ENCODE measurements at regions not wholly inside any gene's neighbourhood (a gene's known extent, or its start where the extent isn't known, plus 50 kb on each side); places are given as distances from the start of the nearest gene placed in this dataset.
"Not testable (repeated sequence)": the region's sequence is repeated elsewhere in the genome, so short reads cannot be mapped to it uniquely, and the experiment has no call there.

- Histone ChIP-seq H3K9me3 (ENCODE audit: control insufficient read depth, low read length) (no peaks in the 10 kb centered on the region), H3K4me1 (peaks cover 24% of the 10 kb centered on the region), H3K9ac (no peak overlapping the region), H3K79me2 (no peaks in the 10 kb centered on the region), H3K4me2 (ENCODE audit: low read length) (no peak overlapping the region), H3K27me3 (ENCODE audit: control insufficient read depth, insufficient read depth, low read length) (no peaks in the 10 kb centered on the region), H3K4me3 (ENCODE audit: low read depth, low read length) (no peak overlapping the region), H3K36me3 (ENCODE audit: control insufficient read depth, insufficient read depth, low read length) (no peaks in the 10 kb centered on the region), H3K27ac (peak overlapping the region; percentile 29), H2AFZ (peak overlapping the region; percentile 66)
- no peak for TF ChIP-seq CTCF (IDR thresholded peaks at IDR 0.05)
Observed at GRCh38 chr11:69948256-69949141, 129.3 kb upstream of the FGF3 start.

- Histone ChIP-seq H2AFZ (no peak overlapping the region), H3K4me2 (ENCODE audit: low read length) (no peak overlapping the region), H3K27me3 (ENCODE audit: control insufficient read depth, insufficient read depth, low read length) (no peaks in the 10 kb centered on the region), H3K9me3 (ENCODE audit: control insufficient read depth, low read length) (no peaks in the 10 kb centered on the region), H3K4me1 (peaks cover 19% of the 10 kb centered on the region), H3K27ac (no peak overlapping the region), H3K9ac (no peak overlapping the region), H3K36me3 (ENCODE audit: control insufficient read depth, insufficient read depth, low read length) (no peaks in the 10 kb centered on the region), H3K4me3 (ENCODE audit: low read depth, low read length) (no peak overlapping the region), H3K79me2 (no peaks in the 10 kb centered on the region)
- TF ChIP-seq CTCF (IDR thresholded peaks at IDR 0.05): no peak
Observed at GRCh38 chr11:69949327-69949726, 128.8 kb upstream of the ANO1 start.

GRCh38 chr11:69950120-69950519, 128.0 kb upstream of the ANO1 start:
- Histone ChIP-seq H2AFZ (no peak overlapping the region), H3K27me3 (ENCODE audit: control insufficient read depth, insufficient read depth, low read length) (no peaks in the 10 kb centered on the region), H3K27ac (no peak overlapping the region), H3K79me2 (no peaks in the 10 kb centered on the region), H3K9ac (no peak overlapping the region), H3K36me3 (ENCODE audit: control insufficient read depth, insufficient read depth, low read length) (no peaks in the 10 kb centered on the region), H3K4me3 (ENCODE audit: low read depth, low read length) (no peak overlapping the region), H3K9me3 (ENCODE audit: control insufficient read depth, low read length) (no peaks in the 10 kb centered on the region), H3K4me2 (ENCODE audit: low read length) (no peak overlapping the region), H3K4me1 (peaks cover 16% of the 10 kb centered on the region)
- TF ChIP-seq CTCF (IDR thresholded peaks at IDR 0.05): peak; percentile 11

- H3K9ac ChIP-seq: no peak overlapping the region
- no peak overlapping the region for H3K4me2 ChIP-seq (ENCODE audit: low read length)
- TF ChIP-seq CTCF (IDR thresholded peaks at IDR 0.05): no peak
- H3K36me3 ChIP-seq (ENCODE audit: control insufficient read depth, insufficient read depth, low read length): no peaks in the 10 kb centered on the region
- H3K27ac ChIP-seq: no peak overlapping the region
- peaks cover 15% of the 10 kb centered on the region for H3K4me1 ChIP-seq
- H3K9me3 ChIP-seq (ENCODE audit: control insufficient read depth, low read length): no peaks in the 10 kb centered on the region
- H3K79me2 ChIP-seq: no peaks in the 10 kb centered on the region
- no peak overlapping the region for H3K4me3 ChIP-seq (ENCODE audit: low read depth, low read length)
- H2AFZ ChIP-seq: no peak overlapping the region
- H3K27me3 ChIP-seq (ENCODE audit: control insufficient read depth, insufficient read depth, low read length): no peaks in the 10 kb centered on the region
Observed at GRCh38 chr11:69950621-69951020, 127.5 kb upstream of the ANO1 start.

GRCh38 chr11:69951821-69952220, 126.3 kb upstream of the ANO1 start:
- Histone ChIP-seq H3K4me3 (ENCODE audit: low read depth, low read length) (no peak overlapping the region), H2AFZ (no peak overlapping the region)
- TF ChIP-seq CTCF (IDR thresholded peaks at IDR 0.05): no peak

GRCh38 chr11:69952229-69952975, 125.7 kb upstream of the ANO1 start:
- not testable (repeated sequence) for H3K4me3 ChIP-seq (ENCODE audit: low read depth, low read length); H3K9ac ChIP-seq; H3K4me2 ChIP-seq (ENCODE audit: low read length); H3K27me3 ChIP-seq (ENCODE audit: control insufficient read depth, insufficient read depth, low read length); H3K9me3 ChIP-seq (ENCODE audit: control insufficient read depth, low read length); H2AFZ ChIP-seq; H3K27ac ChIP-seq; H3K79me2 ChIP-seq; H3K36me3 ChIP-seq (ENCODE audit: control insufficient read depth, insufficient read depth, low read length); H3K4me1 ChIP-seq

More at GRCh38 chr11:69951821-69952220, 126.3 kb upstream of the ANO1 start:
- H3K9ac ChIP-seq: no peak overlapping the region
- H3K27ac ChIP-seq: no peak overlapping the region
- H3K79me2 ChIP-seq: no peaks in the 10 kb centered on the region
- no peaks in the 10 kb centered on the region for H3K9me3 ChIP-seq (ENCODE audit: control insufficient read depth, low read length)
- H3K27me3 ChIP-seq (ENCODE audit: control insufficient read depth, insufficient read depth, low read length): no peaks in the 10 kb centered on the region
- H3K36me3 ChIP-seq (ENCODE audit: control insufficient read depth, insufficient read depth, low read length): no peaks in the 10 kb centered on the region
- peaks cover 8% of the 10 kb centered on the region for H3K4me1 ChIP-seq
- H3K4me2 ChIP-seq (ENCODE audit: low read length): no peak overlapping the region

Data from parathyroid adenoma (tissue), 2 donors.